Erythroblast (primary cell): ENCODE measurements at regions not wholly inside any gene's neighbourhood (a gene's known extent, or its start where the extent isn't known, plus 50 kb on each side); places are given as distances from the start of the nearest gene placed in this dataset.

ENCODE experiments used
- GATA1 ChIP-seq: IDR thresholded peaks from 2 replicates; pipeline ENCODE4 v1.6.1; 2011; ENCODE audit warnings: low read depth, mild to moderate bottlenecking, control low read depth, low read length, moderate library complexity
- POLR2A ChIP-seq: IDR thresholded peaks from 2 replicates; pipeline ENCODE4 v1.6.1; 2011; ENCODE audit warnings: mild to moderate bottlenecking, low read length

DNA sequence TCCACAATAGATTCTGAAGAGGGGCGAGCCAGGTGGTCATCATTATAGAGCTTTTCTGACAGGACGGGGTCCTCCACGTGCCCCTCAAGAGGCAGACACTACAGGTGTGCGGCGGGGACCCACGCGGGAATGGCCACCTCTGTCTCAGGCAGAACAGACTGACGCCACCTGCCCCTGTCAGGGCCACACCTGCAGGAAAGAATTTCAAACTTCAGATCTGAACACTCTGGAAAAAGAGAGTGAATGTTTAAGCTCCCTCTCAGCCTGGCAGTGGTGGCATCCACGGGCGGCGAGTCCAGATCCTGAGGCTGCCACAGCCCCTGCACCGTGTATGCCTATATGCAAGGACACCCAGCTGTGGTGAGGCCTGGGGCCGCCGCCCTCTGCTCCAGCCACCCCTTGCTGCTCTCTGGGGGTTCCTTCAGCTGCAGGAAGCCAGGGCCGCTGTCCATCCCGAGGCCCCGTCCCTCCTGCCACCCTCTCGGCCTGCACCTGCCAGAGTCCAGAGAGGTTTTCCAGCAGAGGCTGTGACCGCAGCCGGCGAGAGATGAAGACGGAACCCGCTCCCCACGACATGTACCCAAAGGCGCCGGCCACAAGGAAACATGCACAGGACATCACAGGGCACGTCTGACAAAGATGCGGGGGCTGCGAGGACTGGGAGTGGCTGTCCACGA, 234.9 kb downstream of the ERMARD start:
- TF ChIP-seq POLR2A (no peak), GATA1 (no peak)
